Keratinocyte (primary cell): ENCODE measurements at regions not wholly inside any gene's neighbourhood (a gene's known extent, or its start where the extent isn't known, plus 50 kb on each side); places are given as distances from the start of the nearest gene placed in this dataset.

Experiments
- DNase-seq: peaks from one replicate; pipeline ENCODE4 v3.0.0-alpha.2; 2011; ENCODE audit warnings: low read depth, missing footprints, low spot score
- FAIRE-seq: peaks from 2 replicates; lab custom pipeline; 2011; peaks lifted over from hg19 to GRCh38; lab: Jason Lieb, UNC
- H2AFZ ChIP-seq: 2 replicates; pipeline ENCODE4 v1.6.0; 2012; ENCODE audit warnings: low read length, control low read depth, inconsistent platforms; ENCODE audit not compliant: control insufficient read depth
- H3K27ac ChIP-seq: 2 replicates; pipeline ENCODE4 v1.5.1; 2011; ENCODE audit warnings: low read length; ENCODE audit not compliant: control insufficient read depth, insufficient read depth
- H3K27me3 ChIP-seq: 3 replicates; pipeline ENCODE4 v1.6.0; 2011; ENCODE audit warnings: low read length; ENCODE audit not compliant: control insufficient read depth, insufficient read depth; ENCODE audit errors: extremely low read depth
- H3K36me3 ChIP-seq, 2 experiments: 2 replicates in 1 of 2; 3 replicates in 1 of 2; pipeline ENCODE4 v1.5.1; 2011; ENCODE audit warnings: low read length in 2 of 2, mild to moderate bottlenecking in 1 of 2; ENCODE audit not compliant: control insufficient read depth in 2 of 2, insufficient read depth in 2 of 2; ENCODE audit errors: extremely low read depth in 1 of 2
- H3K4me1 ChIP-seq: 3 replicates; pipeline ENCODE4 v1.5.1; 2011; ENCODE audit warnings: low read length; ENCODE audit not compliant: control insufficient read depth, insufficient read depth; ENCODE audit errors: extremely low read depth
- H3K4me2 ChIP-seq: 3 replicates; pipeline ENCODE4 v1.6.0; 2011; ENCODE audit warnings: low read depth, low read length; ENCODE audit not compliant: control insufficient read depth, insufficient read depth; ENCODE audit errors: extremely low read depth
- H3K4me3 ChIP-seq, 3 experiments: fragments of 200-600 bp in 1 of 3; sonication (generic) in 1 of 3; 2 replicates in 2 of 3; 3 replicates in 1 of 3; pipeline ENCODE4 v1.5.1; 2011 to 2016; ENCODE audit warnings: low read length in 3 of 3, mild to moderate bottlenecking in 3 of 3, control low read depth in 2 of 3, inconsistent platforms in 1 of 3, low read depth in 1 of 3, mixed read lengths in 1 of 3, mixed run types in 1 of 3, moderate library complexity in 1 of 3; ENCODE audit not compliant: control insufficient read depth in 2 of 3, insufficient read depth in 2 of 3; ENCODE audit errors: extremely low read depth in 1 of 3
- H3K79me2 ChIP-seq: 2 replicates; pipeline ENCODE4 v1.6.0; 2012; ENCODE audit warnings: low read length; ENCODE audit not compliant: control insufficient read depth, insufficient read depth
- H3K9ac ChIP-seq: 3 replicates; pipeline ENCODE4 v1.6.0; 2011; ENCODE audit warnings: low read length; ENCODE audit not compliant: control insufficient read depth, insufficient read depth; ENCODE audit errors: extremely low read depth
- H3K9me1 ChIP-seq: 3 replicates; pipeline ENCODE4 v1.6.0; 2011; ENCODE audit warnings: low read length; ENCODE audit not compliant: control insufficient read depth, insufficient read depth; ENCODE audit errors: extremely low read depth
- H3K9me3 ChIP-seq: 2 replicates; pipeline ENCODE4 v1.5.1; 2012; ENCODE audit warnings: low read depth, low read length; ENCODE audit not compliant: control insufficient read depth
- H4K20me1 ChIP-seq: 3 replicates; pipeline ENCODE4 v1.6.0; 2011; ENCODE audit warnings: low read length; ENCODE audit not compliant: control insufficient read depth, insufficient read depth; ENCODE audit errors: extremely low read depth
- EZH2 ChIP-seq: IDR thresholded peaks from one replicate; pipeline ENCODE4 v1.6.1; 2012; ENCODE audit warnings: inconsistent platforms, mild to moderate bottlenecking, low read length, moderate library complexity
- dilution Hi-C: fragments of 300-500 bp; cut with MboI; formaldehyde crosslinking; loops from one replicate; pipeline ENCODE4 v1.7.0; 2020; ENCODE audit warnings: low sequenced_read_pairs; ENCODE audit not compliant: extremely low pct_ligation_motif_present
- TF ChIP-seq, protein P1 (sequence below), 3 experiments: IDR thresholded peaks in 1 of 3; conservative IDR thresholded peaks in 1 of 3; optimal IDR thresholded peaks in 1 of 3; 2 replicates in 2 of 3; 3 replicates in 1 of 3; pipeline versions ENCODE3 to v1.5.1; 2011; ENCODE audit warnings: low read length in 3 of 3, mild to moderate bottlenecking in 3 of 3, moderate library complexity in 2 of 3, control low read depth in 1 of 3, inconsistent platforms in 1 of 3; ENCODE audit not compliant: insufficient read depth in 2 of 3; ENCODE audit errors: extremely low read depth in 1 of 3

GRCh38 chrX:20521222-20521621, 254.5 kb upstream of the RPS6KA3 start:
- Histone ChIP-seq H3K4me3 (no peak overlapping the region), H3K9me1 (no peaks in the 10 kb centered on the region), H3K36me3 (no peaks in the 10 kb centered on the region), H2AFZ (no peak overlapping the region), H3K4me1 (no peaks in the 10 kb centered on the region), H3K27me3 (no peaks in the 10 kb centered on the region), H3K9me3 (no peaks in the 10 kb centered on the region), H3K9ac (no peak overlapping the region), H3K79me2 (no peaks in the 10 kb centered on the region), H3K4me2 (no peak overlapping the region), H4K20me1 (no peaks in the 10 kb centered on the region), H3K27ac (no peak overlapping the region)
- FAIRE-seq (no peak), DNase-seq (no peak)
- dilution Hi-C loops, result no loop called here
- TF ChIP-seq EZH2, result no peak
- TF ChIP-seq, protein P1, sequence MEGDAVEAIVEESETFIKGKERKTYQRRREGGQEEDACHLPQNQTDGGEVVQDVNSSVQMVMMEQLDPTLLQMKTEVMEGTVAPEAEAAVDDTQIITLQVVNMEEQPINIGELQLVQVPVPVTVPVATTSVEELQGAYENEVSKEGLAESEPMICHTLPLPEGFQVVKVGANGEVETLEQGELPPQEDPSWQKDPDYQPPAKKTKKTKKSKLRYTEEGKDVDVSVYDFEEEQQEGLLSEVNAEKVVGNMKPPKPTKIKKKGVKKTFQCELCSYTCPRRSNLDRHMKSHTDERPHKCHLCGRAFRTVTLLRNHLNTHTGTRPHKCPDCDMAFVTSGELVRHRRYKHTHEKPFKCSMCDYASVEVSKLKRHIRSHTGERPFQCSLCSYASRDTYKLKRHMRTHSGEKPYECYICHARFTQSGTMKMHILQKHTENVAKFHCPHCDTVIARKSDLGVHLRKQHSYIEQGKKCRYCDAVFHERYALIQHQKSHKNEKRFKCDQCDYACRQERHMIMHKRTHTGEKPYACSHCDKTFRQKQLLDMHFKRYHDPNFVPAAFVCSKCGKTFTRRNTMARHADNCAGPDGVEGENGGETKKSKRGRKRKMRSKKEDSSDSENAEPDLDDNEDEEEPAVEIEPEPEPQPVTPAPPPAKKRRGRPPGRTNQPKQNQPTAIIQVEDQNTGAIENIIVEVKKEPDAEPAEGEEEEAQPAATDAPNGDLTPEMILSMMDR (optimal IDR thresholded peaks at IDR 0.05 in 1 of 3, IDR thresholded peaks at IDR 0.05 in 1 of 3, conservative IDR thresholded peaks at IDR 0.05 in 1 of 3; ENCODE audit: extremely low read depth in 1 of 3, insufficient read depth in 2 of 3, low read length in 3 of 3), result no peak

- no peak overlapping the region for H2AFZ ChIP-seq
- dilution Hi-C loops, result no loop called here
- H3K9me1 ChIP-seq, result no peaks in the 10 kb centered on the region
- H3K4me3 ChIP-seq, result no peak overlapping the region
- H3K4me2 ChIP-seq, result no peak overlapping the region
- H3K9me3 ChIP-seq, result no peaks in the 10 kb centered on the region
- TF ChIP-seq, protein P1 (optimal IDR thresholded peaks at IDR 0.05 in 1 of 3, IDR thresholded peaks at IDR 0.05 in 1 of 3, conservative IDR thresholded peaks at IDR 0.05 in 1 of 3; ENCODE audit: extremely low read depth in 1 of 3, insufficient read depth in 2 of 3, low read length in 3 of 3), result no peak
- TF ChIP-seq EZH2, result no peak
- no peaks in the 10 kb centered on the region for H3K79me2 ChIP-seq
- H3K27ac ChIP-seq, result no peak overlapping the region
- FAIRE-seq, result no peak
- H3K9ac ChIP-seq, result no peak overlapping the region
- H4K20me1 ChIP-seq, result no peaks in the 10 kb centered on the region
- H3K4me1 ChIP-seq, result peaks cover 7% of the 10 kb centered on the region
- DNase-seq, result no peak
- no peaks in the 10 kb centered on the region for H3K27me3 ChIP-seq
- no peaks in the 10 kb centered on the region for H3K36me3 ChIP-seq
Measured at GRCh38 chrX:20519826-20520225, 253.1 kb upstream of the RPS6KA3 start.
